Globus pallidus (tissue), 1 donor: ENCODE measurements at regions not wholly inside any gene's neighbourhood (a gene's known extent, or its start where the extent isn't known, plus 50 kb on each side); places are given as distances from the start of the nearest gene placed in this dataset.

Experiments
- DNase-seq: peaks from one replicate; pipeline ENCODE4 v3.0.0-alpha.2; 2015; ENCODE audit warnings: low spot score

- DNase-seq, result no peak
Observed at GRCh38 chr12:38556647-38557046, 240.1 kb downstream of the ALG10B start.

- no peak for DNase-seq
Observed at GRCh38 chr12:38585086-38585485, 268.5 kb downstream of the ALG10B start.

- DNase-seq, result no peak
Observed at GRCh38 chr12:38586789-38587188, 270.2 kb downstream of the ALG10B start.

GRCh38 chr12:38587594-38587993, 271.0 kb downstream of the ALG10B start:
- no peak for DNase-seq

- DNase-seq, result no peak
Observed at GRCh38 chr12:38588624-38589305, 272.2 kb downstream of the ALG10B start.

GRCh38 chr12:38589306-38589632, 272.7 kb downstream of the ALG10B start:
- DNase-seq, result no peak

- no peak for DNase-seq
Observed at GRCh38 chr12:38601949-38602348, 285.4 kb downstream of the ALG10B start.
